ENCODE measurements at regions not wholly inside any gene's neighbourhood (a gene's known extent, or its start where the extent isn't known, plus 50 kb on each side); places are given as distances from the start of the nearest gene placed in this dataset.

GRCh38 chr9:85319936-85320656 lies 421.7 kb downstream of the AGTPBP1 start:
- no TSS peak for BruUV-seq (replicated peaks)
- FAIRE-seq, result no peak

More at GRCh38 chr9:85319936-85320656, 421.7 kb downstream of the AGTPBP1 start:
- 5% methylated on average over 2 of the region's 2 CpGs for WGBS (ENCODE audit: insufficient coverage, low coverage, missing lambda C conversion rate)
- no peaks in the 10 kb centered on the region for H3K9me3 ChIP-seq (replicated peaks; ENCODE audit: control insufficient read depth, insufficient read depth, low read depth, low read length)
- H3K4me2 ChIP-seq (ENCODE audit: insufficient read depth, low read length), result no peak overlapping the region
- H3K4me3 ChIP-seq, result no peak overlapping the region
- TF ChIP-seq NR2C2 (CRISPR knock-in tag; IDR thresholded peaks at IDR 0.05) (no peak), NR2C2 (tag; IDR thresholded peaks at IDR 0.05) (no peak), ZNF778 (CRISPR knock-in tag; IDR thresholded peaks at IDR 0.05) (no peak), SAFB2 (IDR thresholded peaks at IDR 0.05; ENCODE audit: borderline replicate concordance, low read depth, low read length, severe bottlenecking) (no peak), CBFB (CRISPR knock-in tag; IDR thresholded peaks at IDR 0.05) (no peak), ZBTB26 (CRISPR knock-in tag; IDR thresholded peaks at IDR 0.05) (no peak), PREB (CRISPR knock-in tag; IDR thresholded peaks at IDR 0.05) (no peak), RERE (CRISPR knock-in tag; IDR thresholded peaks at IDR 0.05; ENCODE audit: borderline replicate concordance) (no peak), ATF7 (IDR thresholded peaks at IDR 0.05) (no peak), MCM3 (IDR thresholded peaks at IDR 0.05) (no peak), ZNF445 (CRISPR knock-in tag; IDR thresholded peaks at IDR 0.05; ENCODE audit: low read depth) (no peak), SRF (CRISPR knock-in tag; IDR thresholded peaks at IDR 0.05) (no peak), GABPA (tag; conservative IDR thresholded peaks at IDR 0.05; ENCODE audit: low read depth) (no peak), ZNF57 (CRISPR knock-in tag; IDR thresholded peaks at IDR 0.05) (no peak), CSDE1 (IDR thresholded peaks at IDR 0.05) (no peak), SAFB (IDR thresholded peaks at IDR 0.05; ENCODE audit: borderline replicate concordance, low read depth, low read length) (no peak)
- no peaks in the 10 kb centered on the region for H3K79me2 ChIP-seq (ENCODE audit: control insufficient read depth, insufficient read depth, low read length)
- DNase-seq (ENCODE audit: extremely low read depth in 1 of 4, low spot score in 3 of 4) (no peak), ATAC-seq (no peak)
- in situ Hi-C loops (cut with MboI), result no loop called here
- no peak overlapping the region for H2AFZ ChIP-seq (ENCODE audit: low read depth, low read length)
- no peak overlapping the region for H3K9ac ChIP-seq (ENCODE audit: insufficient read depth in 1 of 2, low read depth in 2 of 2, low read length in 2 of 2)
- no peaks in the 10 kb centered on the region; a peak in 1 of 5 replicates for H3K4me1 ChIP-seq (replicated peaks in 1 of 2; ENCODE audit: control insufficient read depth in 2 of 2, insufficient read depth in 2 of 2, low read length in 2 of 2)
- no peaks in the 10 kb centered on the region for H3K27me3 ChIP-seq (ENCODE audit: control insufficient read depth in 2 of 2, insufficient read depth in 2 of 2, low read length in 2 of 2)
- POLR2A ChIA-PET, result no interaction called here
- intact Hi-C loops (cut with micrococcal nuclease), result no loop called here
- no peaks in the 10 kb centered on the region for H3K36me3 ChIP-seq (ENCODE audit: control insufficient read depth, insufficient read depth, low read length)
- no peaks in the 10 kb centered on the region for H3K9me1 ChIP-seq (ENCODE audit: control insufficient read depth, insufficient read depth, low read length)
- no peaks in the 10 kb centered on the region for H4K20me1 ChIP-seq (replicated peaks; ENCODE audit: control insufficient read depth, insufficient read depth, low read length)
- H3K27ac ChIP-seq (ENCODE audit: extremely low read depth, low read depth, low read length), result no peak overlapping the region
- CTCF ChIA-PET (ENCODE audit: low intra/inter-chr PET ratio), result no interaction called here
